ENCODE measurements at regions not wholly inside any gene's neighbourhood (a gene's known extent, or its start where the extent isn't known, plus 50 kb on each side); places are given as distances from the start of the nearest gene placed in this dataset.

GRCh38 chr4:96262057-96262456 lies 422.2 kb downstream of the PDHA2 start:
- intact Hi-C loops (cut with DNase I): no loop called here
- DNase-seq (ENCODE audit: low spot score): no peak
- no peak for ATAC-seq

DNA sequence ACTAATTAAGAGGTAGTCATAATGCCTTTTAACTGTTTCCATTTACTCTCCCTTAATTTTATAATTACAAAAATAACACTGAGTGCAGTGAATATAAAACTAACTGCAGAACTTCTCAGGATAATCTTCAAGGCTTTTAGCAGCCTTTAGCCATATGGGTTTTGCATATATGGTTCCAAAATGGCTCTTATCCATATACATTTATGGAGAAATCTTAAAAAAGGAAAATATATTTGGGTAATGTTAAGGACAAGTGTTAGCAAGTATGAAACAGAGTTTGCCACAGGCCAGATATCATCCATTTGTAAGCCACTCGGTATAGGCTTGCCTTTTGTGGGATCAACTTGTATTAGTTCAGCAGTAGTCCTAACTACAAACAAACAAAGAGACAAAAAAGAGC lies 423.4 kb downstream of the PDHA2 start:
- intact Hi-C loops (cut with DNase I): no loop called here
- ATAC-seq (no peak), DNase-seq (ENCODE audit: low spot score) (no peak)

- DNase-seq (ENCODE audit: low spot score) (no peak), ATAC-seq (no peak)
- intact Hi-C loops (cut with DNase I): no loop called here
Measured at GRCh38 chr4:96264941-96265463, 425.1 kb downstream of the PDHA2 start.

- DNase-seq (ENCODE audit: low spot score): no peak
- intact Hi-C loops (cut with DNase I): no loop called here
- no peak for ATAC-seq
Measured at GRCh38 chr4:96293806-96294205, 453.9 kb downstream of the PDHA2 start.

DNA sequence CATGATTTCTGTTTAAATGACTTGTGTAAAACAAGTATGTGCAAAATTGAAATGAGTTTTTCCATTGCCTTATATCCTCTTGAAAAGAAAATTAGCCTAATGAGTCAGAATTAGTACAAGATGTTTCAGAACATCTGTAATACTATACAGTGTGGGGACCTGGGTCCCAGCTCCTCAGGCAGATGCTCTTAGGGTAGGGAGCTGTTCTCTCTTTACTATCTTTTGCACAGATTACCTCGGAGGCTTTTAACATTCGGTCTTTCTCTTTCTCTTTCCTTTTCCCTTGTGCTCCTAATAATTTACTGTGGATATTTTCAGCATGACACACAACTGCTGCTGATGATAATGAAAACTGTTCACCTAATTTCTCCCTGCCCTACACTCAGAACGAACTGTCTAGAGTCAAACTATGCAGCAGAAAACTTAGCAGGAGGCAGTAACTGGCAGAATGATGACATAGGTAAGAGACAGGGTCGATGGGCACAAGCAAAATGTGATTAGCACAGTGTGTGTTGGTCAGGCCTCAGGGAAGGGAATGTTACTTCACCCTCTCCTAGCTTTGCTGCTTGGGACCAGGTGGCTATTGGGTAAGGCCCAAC lies 455.3 kb downstream of the PDHA2 start:
- ATAC-seq (no peak), DNase-seq (ENCODE audit: low spot score) (no peak)
- intact Hi-C loops (cut with DNase I): no loop called here

DNA sequence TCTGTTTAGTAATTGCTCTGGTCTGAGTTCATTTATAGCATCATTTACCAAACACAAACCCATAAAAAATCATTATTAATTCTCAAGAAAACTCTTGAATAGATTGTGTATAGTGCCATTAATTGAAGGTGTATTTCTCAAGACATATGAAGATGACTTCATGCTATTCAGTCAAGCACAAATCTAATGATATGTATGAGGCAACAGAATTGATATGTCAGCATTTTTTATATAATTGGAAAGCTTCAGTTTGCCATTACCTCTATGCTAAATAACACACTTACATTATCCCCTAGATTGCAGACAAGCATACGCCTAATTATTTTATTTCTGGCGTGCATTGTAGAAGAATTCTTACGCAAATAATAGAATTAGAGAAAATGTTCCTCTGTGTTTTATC lies 461.8 kb downstream of the PDHA2 start:
- ATAC-seq (no peak), DNase-seq (ENCODE audit: low spot score) (no peak)
- intact Hi-C loops (cut with DNase I): no loop called here

GRCh38 chr4:96305030-96305429 lies 465.1 kb downstream of the PDHA2 start:
- ATAC-seq (no peak), DNase-seq (ENCODE audit: low spot score) (no peak)
- intact Hi-C loops (cut with DNase I): no loop called here

DNA sequence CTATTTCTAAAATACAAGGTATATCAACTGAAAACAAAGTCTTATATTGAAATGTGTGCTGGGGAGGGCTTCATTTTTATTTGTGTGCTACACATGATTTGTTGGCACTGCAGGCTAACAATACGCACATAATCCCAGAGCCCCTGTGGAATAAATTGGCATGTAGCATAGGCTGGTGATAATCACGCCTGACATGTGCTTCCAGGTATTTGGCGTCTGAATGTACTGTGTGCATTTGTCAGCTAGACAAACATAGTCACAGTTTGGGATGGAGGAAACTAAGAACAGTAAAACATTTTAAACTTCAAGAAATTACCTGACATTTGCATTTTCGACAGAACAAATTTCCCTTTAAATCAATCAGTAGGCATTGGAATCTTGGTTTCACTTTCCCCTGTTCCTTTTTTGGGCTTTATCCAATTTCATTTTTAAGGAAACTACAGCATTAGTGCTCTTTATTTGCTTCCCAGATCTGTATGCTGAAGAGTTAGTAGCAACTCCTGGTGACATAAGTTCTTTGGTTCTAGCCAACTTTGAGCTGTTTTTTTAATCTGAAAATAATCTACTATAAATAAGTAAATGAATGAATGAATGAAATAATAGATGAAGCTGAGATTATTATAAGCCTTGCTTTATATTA lies 472.3 kb downstream of the PDHA2 start:
- no peak for DNase-seq (ENCODE audit: low spot score)
- no peak for ATAC-seq
- intact Hi-C loops (cut with DNase I): no loop called here

DNA sequence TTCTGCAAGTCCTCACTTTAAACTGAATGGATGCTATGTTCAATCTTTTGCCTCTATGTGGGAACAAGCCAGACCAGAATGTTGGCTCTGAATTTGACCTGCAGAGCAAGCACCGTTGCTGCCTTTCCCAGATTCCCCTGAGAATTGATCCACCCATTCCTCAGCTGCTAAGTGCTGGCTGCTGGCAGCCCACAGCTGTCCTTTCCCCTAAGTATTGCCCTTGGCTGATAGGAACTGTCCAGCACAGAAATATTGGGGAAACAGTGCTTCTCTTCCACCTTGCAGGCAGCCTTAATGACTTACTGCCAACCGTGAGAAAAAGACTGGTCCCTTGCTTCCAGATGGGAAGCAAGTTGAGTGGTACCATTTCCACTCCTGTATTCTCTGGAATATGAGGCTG lies 475.9 kb downstream of the PDHA2 start:
- DNase-seq (ENCODE audit: low spot score): no peak
- intact Hi-C loops (cut with DNase I): no loop called here
- no peak for ATAC-seq

- ATAC-seq (no peak), DNase-seq (ENCODE audit: low spot score) (no peak)
- intact Hi-C loops (cut with DNase I): no loop called here
Measured at GRCh38 chr4:96316776-96317175, 476.9 kb downstream of the PDHA2 start.

- intact Hi-C loops (cut with DNase I): no loop called here
- no peak for DNase-seq (ENCODE audit: low spot score)
- no peak for ATAC-seq
Measured at GRCh38 chr4:96317891-96318290, 478.0 kb downstream of the PDHA2 start.

- intact Hi-C loops (cut with DNase I): no loop called here
Measured at GRCh38 chr4:96326846-96327245, 487.0 kb downstream of the PDHA2 start.

DNA sequence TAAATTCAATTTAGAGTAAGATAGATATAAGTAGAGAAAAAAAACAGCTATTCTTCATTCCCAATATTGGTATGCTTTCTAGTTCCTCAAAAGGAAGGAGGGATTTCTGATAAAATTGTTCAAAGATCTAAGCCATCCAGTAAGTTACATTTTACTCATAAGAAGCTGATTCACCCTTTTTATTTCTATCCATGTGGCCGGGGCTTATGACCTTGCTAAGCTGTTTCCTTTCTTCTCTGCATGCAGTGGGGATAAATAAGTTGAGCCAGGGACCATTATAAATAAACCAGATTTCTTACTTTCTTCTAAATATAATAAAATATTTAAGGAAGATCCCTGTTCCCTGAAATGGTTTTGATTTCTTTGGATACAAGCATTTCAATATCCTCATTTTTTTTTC lies 502.3 kb downstream of the PDHA2 start:
- ATAC-seq: no peak
- intact Hi-C loops (cut with DNase I): no loop called here
- no peak for DNase-seq (ENCODE audit: low spot score)

More at GRCh38 chr4:96326846-96327245, 487.0 kb downstream of the PDHA2 start:
- no peak for DNase-seq (ENCODE audit: low spot score)
- no peak for ATAC-seq

- intact Hi-C loops (cut with DNase I): no loop called here
- DNase-seq (ENCODE audit: low spot score) (no peak), ATAC-seq (no peak)
Measured at GRCh38 chr4:96342790-96343455, 503.0 kb downstream of the PDHA2 start.

GRCh38 chr4:96343836-96344235 lies 503.9 kb downstream of the PDHA2 start:
- intact Hi-C loops (cut with DNase I): no loop called here
- DNase-seq (ENCODE audit: low spot score) (no peak), ATAC-seq (no peak)

GRCh38 chr4:96347582-96347981 lies 507.7 kb downstream of the PDHA2 start:
- ATAC-seq: no peak
- intact Hi-C loops (cut with DNase I): no loop called here

DNA sequence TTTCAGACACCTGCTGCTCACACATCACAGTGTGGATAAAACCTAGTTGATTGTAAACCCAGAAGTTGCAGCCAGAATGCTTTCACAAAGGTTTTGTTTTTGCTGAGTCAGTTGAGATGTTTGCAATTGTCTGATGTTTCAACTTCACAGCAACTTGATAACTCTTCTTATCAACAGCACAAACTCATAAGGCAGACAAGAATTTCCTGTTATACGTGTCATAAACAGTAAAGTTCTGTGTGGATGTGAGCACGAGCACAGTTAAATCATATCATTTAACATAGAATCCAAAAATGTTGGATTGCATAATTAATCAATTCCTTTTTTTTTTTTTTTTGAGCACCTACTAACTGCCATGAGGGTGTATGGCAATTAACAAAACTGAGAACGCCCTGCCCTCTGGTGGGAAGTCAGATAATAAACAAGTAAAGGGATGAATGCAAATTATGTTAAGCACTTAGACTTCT lies 512.2 kb downstream of the PDHA2 start:
- ATAC-seq: no peak
- intact Hi-C loops (cut with DNase I): no loop called here
- no peak for DNase-seq (ENCODE audit: low spot score)

More at GRCh38 chr4:96347582-96347981, 507.7 kb downstream of the PDHA2 start:
- no peak for DNase-seq (ENCODE audit: low spot score)

DNA sequence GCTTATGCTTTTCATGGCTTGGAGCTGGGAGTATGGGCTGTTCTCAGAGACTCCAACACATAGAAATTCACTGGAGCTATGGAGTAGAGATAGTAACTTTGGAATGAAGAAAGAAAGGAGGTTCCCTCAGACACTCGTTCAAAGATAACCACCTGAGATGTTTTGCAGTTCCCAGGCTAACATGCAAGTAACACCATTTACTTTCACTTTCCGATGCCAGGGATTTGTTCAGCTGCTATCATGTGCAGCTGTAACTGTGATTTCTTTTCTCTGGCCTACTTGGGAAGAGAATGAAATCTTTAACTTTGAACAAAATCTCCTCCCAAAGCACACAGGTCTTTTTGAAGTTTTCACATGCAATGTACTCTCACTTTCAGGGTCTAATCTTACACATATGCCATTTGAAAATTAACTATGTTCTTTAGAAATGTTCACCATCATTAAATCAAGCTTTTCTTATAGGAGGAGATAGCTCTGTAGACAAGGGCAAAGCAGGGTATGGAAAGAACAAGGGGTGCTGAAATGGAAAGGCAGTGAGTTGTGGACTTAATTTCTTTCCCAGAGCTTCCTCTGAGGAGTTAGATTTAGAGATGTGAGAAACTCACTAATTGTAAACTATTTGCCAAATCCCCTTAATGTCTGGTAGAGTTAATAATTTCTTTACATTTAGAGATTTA lies 514.3 kb downstream of the PDHA2 start:
- ATAC-seq (no peak), DNase-seq (ENCODE audit: low spot score) (no peak)
- intact Hi-C loops (cut with DNase I): no loop called here

DNA sequence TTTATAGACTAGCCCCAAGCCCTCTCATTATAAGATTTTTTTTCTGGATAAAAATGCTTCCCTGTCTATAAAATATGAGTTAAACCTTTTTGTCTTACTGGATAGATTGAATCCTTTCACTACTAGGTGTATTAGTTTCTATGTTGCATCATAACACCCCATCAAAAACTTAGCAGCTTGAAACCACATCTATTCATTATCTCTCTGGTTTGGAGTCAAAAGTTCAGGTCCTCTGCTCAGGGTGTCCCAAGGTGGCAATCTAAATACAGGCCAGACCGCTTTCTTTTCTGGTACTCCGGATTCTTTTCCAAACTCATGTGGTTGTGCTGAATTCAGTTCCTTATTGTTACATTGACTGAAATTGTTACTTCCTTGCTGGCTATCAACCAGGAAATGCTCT lies 515.5 kb downstream of the PDHA2 start:
- intact Hi-C loops (cut with DNase I): no loop called here
- DNase-seq (ENCODE audit: low spot score): no peak
- ATAC-seq: no peak

Data from sciatic nerve (tissue), 2 donors.